ENCODE measurements at regions not wholly inside any gene's neighbourhood (a gene's known extent, or its start where the extent isn't known, plus 50 kb on each side); places are given as distances from the start of the nearest gene placed in this dataset.
"Not testable (repeated sequence)": the region's sequence is repeated elsewhere in the genome, so short reads cannot be mapped to it uniquely, and the experiment has no call there.

GRCh38 chr18:70395771-70396170 lies 106.9 kb downstream of the SOCS6 start:
- TF ChIP-seq EP300 (IDR thresholded peaks at IDR 0.05; ENCODE audit: low read depth in 2 of 2, low read length in 2 of 2); EP300 (CRISPR knock-in tag; IDR thresholded peaks at IDR 0.05; ENCODE audit: borderline replicate concordance); HNF4A (CRISPR knock-in tag; IDR thresholded peaks at IDR 0.05); SP5 (CRISPR knock-in tag; IDR thresholded peaks at IDR 0.05; ENCODE audit: borderline replicate concordance, low read depth); NFE2L1 (CRISPR knock-in tag; IDR thresholded peaks at IDR 0.05; ENCODE audit: borderline replicate concordance); RERE (CRISPR knock-in tag; IDR thresholded peaks at IDR 0.05; ENCODE audit: low read depth); NFE2L2 (IDR thresholded peaks at IDR 0.05; ENCODE audit: low read length); ATF7-NPFF (CRISPR knock-in tag; IDR thresholded peaks at IDR 0.05; ENCODE audit: low read depth); CHD2 (IDR thresholded peaks at IDR 0.05; ENCODE audit: low read depth, low read length); NR2F2 (IDR thresholded peaks at IDR 0.05; ENCODE audit: borderline replicate concordance, low read depth); KLF16 (CRISPR knock-in tag; IDR thresholded peaks at IDR 0.05); ZKSCAN5 (CRISPR knock-in tag; IDR thresholded peaks at IDR 0.05): not testable (repeated sequence)
- TF ChIP-seq, protein P1, sequence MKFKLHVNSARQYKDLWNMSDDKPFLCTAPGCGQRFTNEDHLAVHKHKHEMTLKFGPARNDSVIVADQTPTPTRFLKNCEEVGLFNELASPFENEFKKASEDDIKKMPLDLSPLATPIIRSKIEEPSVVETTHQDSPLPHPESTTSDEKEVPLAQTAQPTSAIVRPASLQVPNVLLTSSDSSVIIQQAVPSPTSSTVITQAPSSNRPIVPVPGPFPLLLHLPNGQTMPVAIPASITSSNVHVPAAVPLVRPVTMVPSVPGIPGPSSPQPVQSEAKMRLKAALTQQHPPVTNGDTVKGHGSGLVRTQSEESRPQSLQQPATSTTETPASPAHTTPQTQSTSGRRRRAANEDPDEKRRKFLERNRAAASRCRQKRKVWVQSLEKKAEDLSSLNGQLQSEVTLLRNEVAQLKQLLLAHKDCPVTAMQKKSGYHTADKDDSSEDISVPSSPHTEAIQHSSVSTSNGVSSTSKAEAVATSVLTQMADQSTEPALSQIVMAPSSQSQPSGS (CRISPR knock-in tag; IDR thresholded peaks at IDR 0.05): not testable (repeated sequence)
- TF ChIP-seq, protein P2, sequence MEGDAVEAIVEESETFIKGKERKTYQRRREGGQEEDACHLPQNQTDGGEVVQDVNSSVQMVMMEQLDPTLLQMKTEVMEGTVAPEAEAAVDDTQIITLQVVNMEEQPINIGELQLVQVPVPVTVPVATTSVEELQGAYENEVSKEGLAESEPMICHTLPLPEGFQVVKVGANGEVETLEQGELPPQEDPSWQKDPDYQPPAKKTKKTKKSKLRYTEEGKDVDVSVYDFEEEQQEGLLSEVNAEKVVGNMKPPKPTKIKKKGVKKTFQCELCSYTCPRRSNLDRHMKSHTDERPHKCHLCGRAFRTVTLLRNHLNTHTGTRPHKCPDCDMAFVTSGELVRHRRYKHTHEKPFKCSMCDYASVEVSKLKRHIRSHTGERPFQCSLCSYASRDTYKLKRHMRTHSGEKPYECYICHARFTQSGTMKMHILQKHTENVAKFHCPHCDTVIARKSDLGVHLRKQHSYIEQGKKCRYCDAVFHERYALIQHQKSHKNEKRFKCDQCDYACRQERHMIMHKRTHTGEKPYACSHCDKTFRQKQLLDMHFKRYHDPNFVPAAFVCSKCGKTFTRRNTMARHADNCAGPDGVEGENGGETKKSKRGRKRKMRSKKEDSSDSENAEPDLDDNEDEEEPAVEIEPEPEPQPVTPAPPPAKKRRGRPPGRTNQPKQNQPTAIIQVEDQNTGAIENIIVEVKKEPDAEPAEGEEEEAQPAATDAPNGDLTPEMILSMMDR (CRISPR knock-in tag; IDR thresholded peaks at IDR 0.05): not testable (repeated sequence)

Measured in HepG2 (cell line).